HUES48 (cell line): ENCODE measurements at regions not wholly inside any gene's neighbourhood (a gene's known extent, or its start where the extent isn't known, plus 50 kb on each side); places are given as distances from the start of the nearest gene placed in this dataset.
"Not testable (repeated sequence)": the region's sequence is repeated elsewhere in the genome, so short reads cannot be mapped to it uniquely, and the experiment has no call there.

Experiments used
- H3K27ac ChIP-seq: one replicate; pipeline ENCODE4 v1.7.0; 2013; ENCODE audit warnings: low read depth, low read length, inconsistent platforms
- H3K27me3 ChIP-seq: 2 replicates; pipeline ENCODE4 v1.6.1; 2013; ENCODE audit warnings: mild to moderate bottlenecking, low read length; ENCODE audit not compliant: control insufficient read depth, insufficient read depth
- H3K36me3 ChIP-seq: 2 replicates; pipeline ENCODE4 v1.6.1; 2013; ENCODE audit warnings: low read length; ENCODE audit not compliant: control insufficient read depth, insufficient read depth
- H3K4me1 ChIP-seq: 2 replicates; pipeline ENCODE4 v1.6.1; 2013; ENCODE audit warnings: mild to moderate bottlenecking, low read length; ENCODE audit not compliant: control insufficient read depth, insufficient read depth
- H3K4me3 ChIP-seq: 2 replicates; pipeline ENCODE4 v1.5.1; 2013; ENCODE audit warnings: mild to moderate bottlenecking, low read depth, low read length
- H3K9ac ChIP-seq: 2 replicates; pipeline ENCODE4 v1.6.1; 2013; ENCODE audit warnings: mild to moderate bottlenecking, low read depth, low read length, moderate library complexity
- H3K9me3 ChIP-seq: 2 replicates; pipeline ENCODE4 v1.6.1; 2013; ENCODE audit warnings: low read length; ENCODE audit not compliant: control insufficient read depth, insufficient read depth

DNA sequence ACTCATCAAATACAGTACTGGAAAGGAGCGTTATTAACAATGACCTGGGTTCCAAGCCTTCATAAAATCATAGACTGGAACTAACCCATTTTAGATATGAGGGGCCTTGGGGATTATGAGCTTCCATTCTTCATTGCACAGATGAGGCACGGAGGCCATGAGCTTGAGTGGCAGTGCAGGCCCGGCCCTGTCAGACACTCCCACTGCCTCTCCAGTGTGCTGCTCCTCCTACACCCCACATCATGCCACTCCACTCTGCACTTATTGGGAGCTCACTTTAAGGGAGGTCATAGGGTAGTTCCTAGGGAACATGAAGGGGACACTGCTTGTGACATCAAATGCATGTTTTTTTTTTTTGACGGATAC lies 77.9 kb downstream of the TSN start:
- Histone ChIP-seq H3K9ac (no peak overlapping the region), H3K4me1 (peaks cover 2% of the 10 kb centered on the region; the same call in 1 of the 2 replicates), H3K4me3 (no peak overlapping the region), H3K27ac (no peak overlapping the region), H3K9me3 (0 out of 2 replicates have a peak, but pooled peaks cover under 1% of the 10 kb centered on the region), H3K36me3 (no peaks in the 10 kb centered on the region), H3K27me3 (no peaks in the 10 kb centered on the region)

DNA sequence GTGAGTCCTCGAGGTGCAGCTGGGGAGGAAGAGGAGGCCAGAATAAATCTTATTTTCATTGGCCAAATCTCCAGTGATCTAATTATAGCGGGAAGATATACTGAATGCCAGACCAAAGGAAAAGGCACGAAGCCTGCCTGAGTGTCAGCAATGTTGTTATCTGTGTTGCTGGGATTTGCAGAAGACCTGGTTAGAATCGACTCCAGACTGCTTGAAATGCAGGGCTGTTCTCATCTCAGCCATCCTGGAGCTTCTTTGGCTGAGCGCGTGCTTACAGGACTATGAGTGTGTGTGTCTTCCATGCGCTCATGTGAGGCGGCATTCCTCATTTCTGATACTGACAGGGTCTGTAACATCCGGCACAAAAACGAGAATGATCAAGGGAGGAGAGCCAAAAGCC lies 81.2 kb downstream of the TSN start:
- Histone ChIP-seq H3K27me3 (no peaks in the 10 kb centered on the region), H3K4me3 (no peak overlapping the region), H3K4me1 (no peaks in the 10 kb centered on the region), H3K9ac (no peak overlapping the region), H3K36me3 (no peaks in the 10 kb centered on the region), H3K9me3 (0 out of 2 replicates have a peak, but pooled peaks cover 3% of the 10 kb centered on the region), H3K27ac (no peak overlapping the region)

DNA sequence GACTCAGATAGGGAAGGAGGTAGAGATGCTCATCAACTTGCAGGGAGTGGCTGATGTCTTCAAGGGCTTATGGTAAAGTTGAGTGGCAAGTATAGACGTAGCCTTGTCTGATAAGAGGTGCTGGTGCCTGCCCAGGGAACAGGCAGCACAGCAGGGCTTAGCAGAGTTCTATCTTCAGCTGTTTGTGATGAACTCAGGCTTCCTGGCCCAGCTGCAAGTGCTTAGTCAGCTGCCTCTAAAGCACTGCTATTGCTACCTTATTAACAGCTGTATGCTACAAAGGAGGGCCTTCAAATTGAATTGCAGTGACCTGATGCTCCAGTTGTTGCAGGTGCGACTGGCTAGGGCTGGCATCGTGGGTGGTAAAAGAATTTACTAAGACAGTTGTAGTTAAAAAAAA lies 82.1 kb downstream of the TSN start:
- H3K9ac ChIP-seq, result no peak overlapping the region
- no peaks in the 10 kb centered on the region for H3K36me3 ChIP-seq
- no peaks in the 10 kb centered on the region for H3K27me3 ChIP-seq
- H3K4me3 ChIP-seq, result no peak overlapping the region
- 0 out of 2 replicates have a peak, but pooled peaks cover 3% of the 10 kb centered on the region for H3K9me3 ChIP-seq
- H3K27ac ChIP-seq, result no peak overlapping the region
- no peaks in the 10 kb centered on the region for H3K4me1 ChIP-seq

- Histone ChIP-seq H3K27me3 (no peaks in the 10 kb centered on the region), H3K36me3 (no peaks in the 10 kb centered on the region), H3K9ac (no peak overlapping the region), H3K4me1 (no peaks in the 10 kb centered on the region), H3K4me3 (no peak overlapping the region), H3K9me3 (0 out of 2 replicates have a peak, but pooled peaks cover 3% of the 10 kb centered on the region), H3K27ac (no peak overlapping the region)
Observed at GRCh38 chr2:121838551-121838950, 83.1 kb downstream of the TSN start.

DNA sequence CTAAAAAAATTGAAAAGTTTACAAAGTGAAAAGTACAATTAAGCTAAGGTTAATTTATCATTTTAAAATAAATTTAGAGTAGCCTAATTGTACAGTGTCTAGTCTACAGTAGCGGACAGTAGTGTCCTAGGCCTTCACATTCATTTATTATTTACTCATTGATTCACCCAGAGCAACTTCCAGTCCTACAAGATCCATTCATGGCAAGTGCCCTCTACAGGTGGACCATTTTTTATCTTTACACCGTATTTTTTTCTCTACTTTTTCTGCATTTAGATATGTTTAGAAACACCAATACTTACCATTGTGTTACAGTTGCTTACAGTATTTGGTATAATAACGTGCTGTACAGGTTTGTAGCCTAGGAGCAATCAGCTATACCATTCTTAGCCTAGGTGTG lies 84.1 kb downstream of the TSN start:
- no peaks in the 10 kb centered on the region for H3K27me3 ChIP-seq

GRCh38 chr2:121849236-121849635 lies 93.8 kb downstream of the TSN start:
- no peak overlapping the region for H3K9ac ChIP-seq

More for the DNA sequence above, 84.1 kb downstream of the TSN start:
- no peaks in the 10 kb centered on the region for H3K4me1 ChIP-seq
- no peak overlapping the region for H3K27ac ChIP-seq
- 0 out of 2 replicates have a peak, but pooled peaks cover 3% of the 10 kb centered on the region for H3K9me3 ChIP-seq
- no peaks in the 10 kb centered on the region for H3K36me3 ChIP-seq
- H3K9ac ChIP-seq, result no peak overlapping the region
- no peak overlapping the region for H3K4me3 ChIP-seq

GRCh38 chr2:121853149-121853548 lies 97.7 kb downstream of the TSN start:
- H3K27me3 ChIP-seq, H3K27ac ChIP-seq, H3K9ac ChIP-seq, H3K4me3 ChIP-seq, H3K4me1 ChIP-seq, H3K36me3 ChIP-seq, H3K9me3 ChIP-seq: not testable (repeated sequence)

More at GRCh38 chr2:121849236-121849635, 93.8 kb downstream of the TSN start:
- no peaks in the 10 kb centered on the region for H3K27me3 ChIP-seq
- H3K4me1 ChIP-seq, result no peaks in the 10 kb centered on the region
- no peaks in the 10 kb centered on the region for H3K9me3 ChIP-seq
- no peak overlapping the region for H3K4me3 ChIP-seq
- H3K36me3 ChIP-seq, result no peaks in the 10 kb centered on the region
- no peak overlapping the region for H3K27ac ChIP-seq

- H3K9ac ChIP-seq, result no peak overlapping the region
- no peak overlapping the region for H3K4me3 ChIP-seq
- H3K27me3 ChIP-seq, result no peaks in the 10 kb centered on the region
- H3K36me3 ChIP-seq, result no peaks in the 10 kb centered on the region
- no peaks in the 10 kb centered on the region for H3K4me1 ChIP-seq
- no peak overlapping the region for H3K27ac ChIP-seq
- H3K9me3 ChIP-seq, result no peaks in the 10 kb centered on the region
Observed at GRCh38 chr2:121855510-121855909, 100.1 kb downstream of the TSN start.

- Histone ChIP-seq H3K9me3 (no peaks in the 10 kb centered on the region), H3K9ac (no peak overlapping the region), H3K27ac (no peak overlapping the region), H3K36me3 (no peaks in the 10 kb centered on the region), H3K4me1 (no peaks in the 10 kb centered on the region), H3K27me3 (no peaks in the 10 kb centered on the region), H3K4me3 (no peak overlapping the region)
Observed at GRCh38 chr2:121856360-121856759, 100.9 kb downstream of the TSN start.

DNA sequence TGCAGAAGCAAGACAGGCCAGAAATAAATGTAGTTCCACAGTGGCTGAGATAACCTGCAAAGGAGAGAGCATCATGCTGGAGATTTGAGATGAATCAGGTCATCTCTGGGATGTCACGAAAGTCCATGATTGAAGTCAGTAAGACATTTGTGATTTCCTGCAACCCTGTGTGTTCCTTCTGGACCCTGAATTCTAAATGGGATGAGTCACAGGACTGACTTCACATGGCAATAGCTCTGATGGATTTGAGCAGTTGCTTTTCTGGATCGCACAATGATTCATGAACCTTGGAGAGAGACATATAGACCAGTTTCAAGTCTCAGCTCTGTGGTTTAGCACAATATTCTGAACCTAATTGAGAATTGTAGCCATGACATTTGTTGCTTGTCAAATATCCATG lies 102.9 kb downstream of the TSN start:
- H3K9me3 ChIP-seq, result peaks cover 2% of the 10 kb centered on the region
- no peaks in the 10 kb centered on the region for H3K4me1 ChIP-seq
- H3K27ac ChIP-seq, result no peak overlapping the region
- no peaks in the 10 kb centered on the region for H3K36me3 ChIP-seq
- no peak overlapping the region for H3K9ac ChIP-seq
- H3K27me3 ChIP-seq, result no peaks in the 10 kb centered on the region
- no peak overlapping the region for H3K4me3 ChIP-seq

DNA sequence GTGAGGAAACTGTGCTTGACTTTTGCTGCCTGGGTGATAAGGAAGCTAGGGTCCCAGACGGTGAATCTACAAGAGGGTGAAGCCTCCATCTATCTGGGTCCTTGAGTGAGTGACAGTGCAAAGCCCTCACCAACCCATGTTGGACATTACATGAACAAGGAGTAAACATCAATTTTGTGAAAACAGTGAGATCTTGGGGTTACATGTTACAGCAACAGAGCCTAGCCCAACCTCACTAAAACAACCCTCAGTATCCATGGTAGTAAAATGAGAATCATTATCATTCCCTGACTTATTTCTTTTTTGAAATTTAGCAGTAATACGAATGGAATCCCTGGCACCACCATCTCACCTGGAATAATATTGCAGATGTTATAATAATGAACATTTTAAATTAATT lies 103.4 kb downstream of the TSN start:
- Histone ChIP-seq H3K27me3 (no peaks in the 10 kb centered on the region), H3K36me3 (no peaks in the 10 kb centered on the region), H3K9ac (no peak overlapping the region)

More for the DNA sequence above, 103.4 kb downstream of the TSN start:
- H3K4me1 ChIP-seq, result no peaks in the 10 kb centered on the region
- peaks cover 2% of the 10 kb centered on the region for H3K9me3 ChIP-seq
- no peak overlapping the region for H3K27ac ChIP-seq
- no peak overlapping the region for H3K4me3 ChIP-seq
